Body of pancreas (tissue), 4 donors: ENCODE measurements at regions not wholly inside any gene's neighbourhood (a gene's known extent, or its start where the extent isn't known, plus 50 kb on each side); places are given as distances from the start of the nearest gene placed in this dataset.

ENCODE experiments used
- ATAC-seq: fragments of 150-250 bp; one replicate; pipeline ENCODE4 v1.9.1; 2016
- DNase-seq, 4 donors: peaks; one replicate each; pipeline ENCODE4 v3.0.0-alpha.2; 2019
- H3K27ac ChIP-seq, 4 donors: fragments of 200-600 bp; sonication (generic); 1 replicate in 3 of 4; 2 replicates in 1 of 4; pipeline versions ENCODE4 v1.5.1 to v1.6.1; 2016 to 2019; ENCODE audit warnings: mild to moderate bottlenecking in 1 of 4, mixed read lengths in 1 of 4, moderate library complexity in 1 of 4
- H3K27me3 ChIP-seq, 2 donors: fragments of 200-600 bp; sonication (generic); one replicate each; pipeline ENCODE4 v1.6.0; 2016; ENCODE audit warnings: mild to moderate bottlenecking in 1 of 2
- H3K36me3 ChIP-seq, 2 donors: fragments of 200-600 bp; sonication (generic); replicated peaks in 1 of 2; 2 replicates each; pipeline ENCODE4 v1.5.1; 2016; ENCODE audit warnings: low read depth in 2 of 2; ENCODE audit not compliant: insufficient read depth in 1 of 2
- H3K4me1 ChIP-seq: fragments of 200-600 bp; sonication (generic); one replicate; pipeline ENCODE4 v1.6.0; 2016
- H3K4me3 ChIP-seq, 2 donors: fragments of 200-600 bp; sonication (generic); 1 replicate in 1 of 2; 2 replicates in 1 of 2; pipeline ENCODE4 v1.5.1; 2016 to 2019
- H3K9me3 ChIP-seq, 3 donors: fragments of 200-600 bp; sonication (generic); 1 replicate in 2 of 3; 2 replicates in 1 of 3; pipeline ENCODE4 v1.5.1; 2016
- POLR2A ChIP-seq, 3 donors: fragments of 450-650 bp; IDR thresholded peaks; one replicate each; pipeline ENCODE4 v1.6.1; 2016; ENCODE audit warnings: antibody characterized with exemption in 3 of 3, mild to moderate bottlenecking in 2 of 3
- WGBS, 2 donors: methylation state at CpG; one replicate each; pipeline ENCODE4 v1.1.5; 2017; 5-methylcytosine and 5-hydroxymethylcytosine counted together
- intact Hi-C: fragments of 100-400 bp; cut with DNase I; formaldehyde crosslinking; loops from one replicate; pipeline ENCODE4 v1.15.1; 2023
- TF ChIP-seq, protein P1 (sequence below), 7 experiments: fragments of 450-650 bp in 4 of 7; fragments of 200-600 bp in 3 of 7; sonication (generic) in 3 of 7; IDR thresholded peaks; one replicate each; pipeline ENCODE4 v1.5.1; 2016 to 2019; ENCODE audit warnings: antibody characterized with exemption in 7 of 7

DNA sequence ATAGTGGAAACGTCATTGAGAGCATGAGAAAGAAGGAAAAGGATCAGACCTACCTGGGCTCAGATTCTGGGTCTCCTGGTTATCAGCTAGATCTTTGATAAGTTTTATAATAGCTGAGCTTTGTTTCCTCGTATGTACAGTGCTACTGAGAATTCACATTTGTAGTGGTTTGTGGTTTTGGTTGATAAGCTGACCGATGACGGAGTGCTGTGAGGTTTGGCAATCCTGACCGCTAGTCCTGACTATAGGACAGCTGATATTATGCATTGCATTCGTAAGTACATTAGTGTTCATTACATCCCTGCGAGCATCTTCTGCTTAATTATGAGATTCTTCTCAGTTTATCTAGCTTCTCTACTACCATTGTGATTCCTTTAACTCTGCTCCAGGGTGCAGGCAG lies 190.7 kb upstream of the SLC27A6 start:
- Histone ChIP-seq H3K27me3 (no peaks in the 10 kb centered on the region), H3K27ac (no peak overlapping the region), H3K36me3 (no peaks in the 10 kb centered on the region), H3K4me1 (no peaks in the 10 kb centered on the region), H3K4me3 (no peak overlapping the region), H3K9me3 (no peaks in the 10 kb centered on the region)
- TF ChIP-seq, protein P1, sequence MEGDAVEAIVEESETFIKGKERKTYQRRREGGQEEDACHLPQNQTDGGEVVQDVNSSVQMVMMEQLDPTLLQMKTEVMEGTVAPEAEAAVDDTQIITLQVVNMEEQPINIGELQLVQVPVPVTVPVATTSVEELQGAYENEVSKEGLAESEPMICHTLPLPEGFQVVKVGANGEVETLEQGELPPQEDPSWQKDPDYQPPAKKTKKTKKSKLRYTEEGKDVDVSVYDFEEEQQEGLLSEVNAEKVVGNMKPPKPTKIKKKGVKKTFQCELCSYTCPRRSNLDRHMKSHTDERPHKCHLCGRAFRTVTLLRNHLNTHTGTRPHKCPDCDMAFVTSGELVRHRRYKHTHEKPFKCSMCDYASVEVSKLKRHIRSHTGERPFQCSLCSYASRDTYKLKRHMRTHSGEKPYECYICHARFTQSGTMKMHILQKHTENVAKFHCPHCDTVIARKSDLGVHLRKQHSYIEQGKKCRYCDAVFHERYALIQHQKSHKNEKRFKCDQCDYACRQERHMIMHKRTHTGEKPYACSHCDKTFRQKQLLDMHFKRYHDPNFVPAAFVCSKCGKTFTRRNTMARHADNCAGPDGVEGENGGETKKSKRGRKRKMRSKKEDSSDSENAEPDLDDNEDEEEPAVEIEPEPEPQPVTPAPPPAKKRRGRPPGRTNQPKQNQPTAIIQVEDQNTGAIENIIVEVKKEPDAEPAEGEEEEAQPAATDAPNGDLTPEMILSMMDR (IDR thresholded peaks at IDR 0.05), result no peak
- no peak for TF ChIP-seq POLR2A (IDR thresholded peaks at IDR 0.05)
- intact Hi-C loops, result no loop called here
- WGBS, 2 donors, result 51 to 53% methylated on average over 7 of the region's 7 CpGs
- DNase-seq (no peak), ATAC-seq (no peak)

DNA sequence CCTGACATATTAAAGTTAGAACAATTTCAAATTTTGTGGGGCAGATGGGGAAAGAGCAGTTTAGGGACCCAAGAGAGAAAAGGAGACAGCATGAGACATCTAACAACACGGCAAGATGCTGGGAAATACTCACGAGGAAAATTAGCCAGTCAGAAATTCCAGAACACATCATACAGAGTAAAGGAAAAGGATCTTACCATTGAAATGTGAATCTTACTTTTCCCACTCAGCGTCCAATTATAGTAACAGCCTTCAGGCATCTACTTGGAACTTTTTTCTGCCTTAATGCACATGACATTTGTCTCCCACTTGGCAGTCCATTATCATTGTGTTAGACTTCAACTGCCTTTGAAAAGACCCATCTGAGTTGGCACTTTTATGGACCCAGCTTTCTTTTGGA lies 189.7 kb upstream of the SLC27A6 start:
- Histone ChIP-seq H3K27me3 (no peaks in the 10 kb centered on the region), H3K4me3 (no peak overlapping the region), H3K4me1 (no peaks in the 10 kb centered on the region), H3K36me3 (no peaks in the 10 kb centered on the region), H3K27ac (no peak overlapping the region), H3K9me3 (no peaks in the 10 kb centered on the region)
- TF ChIP-seq POLR2A (IDR thresholded peaks at IDR 0.05), result no peak
- TF ChIP-seq, protein P1 (IDR thresholded peaks at IDR 0.05), result no peak
- DNase-seq, result no peak
- intact Hi-C loops, result no loop called here
- 45 to 54% methylated on average over 3 of the region's 3 CpGs for WGBS, 2 donors
- no peak for ATAC-seq

DNA sequence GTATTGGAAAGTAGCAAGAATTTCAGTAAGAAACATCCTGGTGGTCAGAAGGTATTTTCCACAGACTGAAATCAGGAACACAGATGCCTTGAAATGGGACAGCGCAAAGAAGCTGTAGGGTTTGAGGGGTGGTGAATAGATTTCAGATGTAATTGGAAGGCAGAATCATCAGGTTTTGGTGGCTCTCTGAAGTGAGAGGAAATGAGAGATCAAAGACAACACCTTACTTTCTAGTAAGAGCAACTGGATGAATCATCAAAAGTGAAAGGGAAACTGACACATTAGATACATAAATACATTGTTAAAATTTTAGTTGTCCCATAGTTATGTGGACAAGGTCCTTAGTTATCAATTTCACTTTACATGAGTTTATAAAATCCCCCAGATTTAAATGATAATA lies 188.2 kb upstream of the SLC27A6 start:
- DNase-seq (no peak), ATAC-seq (no peak)
- H3K27me3 ChIP-seq, result no peaks in the 10 kb centered on the region
- H3K4me1 ChIP-seq, result no peaks in the 10 kb centered on the region
- no peaks in the 10 kb centered on the region for H3K36me3 ChIP-seq
- no peak for TF ChIP-seq POLR2A (IDR thresholded peaks at IDR 0.05)
- TF ChIP-seq, protein P1 (IDR thresholded peaks at IDR 0.05), result no peak
- no peaks in the 10 kb centered on the region for H3K9me3 ChIP-seq
- no peak overlapping the region for H3K4me3 ChIP-seq
- intact Hi-C loops, result no loop called here
- 89 to 95% methylated on average over 1 of the region's 1 CpG for WGBS, 2 donors
- H3K27ac ChIP-seq, result no peak overlapping the region

DNA sequence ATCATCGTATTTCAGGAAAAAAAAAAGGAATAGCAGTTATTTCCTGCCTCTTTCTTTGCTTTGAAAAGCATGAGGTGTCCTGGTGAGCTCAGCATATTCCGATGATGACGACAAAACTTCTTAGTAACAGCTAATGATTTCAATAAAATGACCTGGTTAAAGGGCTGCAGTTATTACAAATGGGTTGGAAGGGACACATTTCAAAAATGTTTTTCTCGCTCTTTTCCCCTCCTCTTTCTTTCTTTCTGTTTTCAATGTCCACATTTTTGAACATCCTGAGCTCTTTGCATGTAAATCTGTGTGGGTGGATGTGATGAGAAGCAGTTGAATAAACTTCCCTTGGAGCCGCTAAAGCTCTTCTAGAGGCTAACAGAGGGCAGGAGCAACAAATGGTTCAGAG lies 186.8 kb upstream of the SLC27A6 start:
- no peaks in the 10 kb centered on the region for H3K27me3 ChIP-seq
- H3K27ac ChIP-seq, result no peak overlapping the region
- intact Hi-C loops, result no loop called here
- no peak for ATAC-seq
- H3K9me3 ChIP-seq, result no peaks in the 10 kb centered on the region
- H3K4me3 ChIP-seq, result no peak overlapping the region
- DNase-seq, result no peak
- TF ChIP-seq, protein P1 (IDR thresholded peaks at IDR 0.05), result no peak
- TF ChIP-seq POLR2A (IDR thresholded peaks at IDR 0.05), result no peak
- H3K36me3 ChIP-seq, result no peaks in the 10 kb centered on the region
- WGBS, 2 donors, result 39 to 57% methylated on average over 5 of the region's 5 CpGs
- H3K4me1 ChIP-seq, result no peaks in the 10 kb centered on the region

DNA sequence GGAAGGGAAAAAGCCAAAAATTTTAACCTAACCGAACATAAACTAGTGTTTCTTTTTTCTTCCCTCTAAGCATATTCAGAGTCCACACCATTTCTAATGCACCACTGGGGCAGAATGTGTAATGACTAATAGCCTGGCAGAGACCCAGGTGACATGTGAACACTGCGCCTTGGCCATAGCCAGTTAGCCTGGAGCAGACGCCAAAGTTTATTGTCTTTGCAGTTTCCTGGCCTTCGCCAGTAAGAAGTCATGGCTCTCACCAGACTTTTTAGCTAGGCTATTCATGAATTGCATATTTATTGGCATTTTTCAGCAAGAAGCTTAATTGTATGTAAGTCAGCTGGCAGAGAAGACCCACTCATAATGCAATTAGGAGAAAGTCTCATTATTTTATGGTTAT lies 182.8 kb upstream of the SLC27A6 start:
- intact Hi-C loops, result no loop called here
- H3K9me3 ChIP-seq, result no peaks in the 10 kb centered on the region
- H3K27me3 ChIP-seq, result no peaks in the 10 kb centered on the region
- no peak for TF ChIP-seq POLR2A (IDR thresholded peaks at IDR 0.05)
- H3K36me3 ChIP-seq, result no peaks in the 10 kb centered on the region
- no peak overlapping the region for H3K27ac ChIP-seq
- WGBS, 2 donors, result 51 to 54% methylated on average over 4 of the region's 4 CpGs
- DNase-seq, result peak; percentile 29 to 84 (median 46)
- ATAC-seq, result no peak
- no peaks in the 10 kb centered on the region for H3K4me1 ChIP-seq
- no peak overlapping the region for H3K4me3 ChIP-seq
